Sigmoid colon (tissue), 6 donors: ENCODE measurements at regions not wholly inside any gene's neighbourhood (a gene's known extent, or its start where the extent isn't known, plus 50 kb on each side); places are given as distances from the start of the nearest gene placed in this dataset.

Source experiments
- DNase-seq: peaks from one replicate; pipeline ENCODE4 v3.0.0-alpha.2; 2019
- H3K27ac ChIP-seq, 4 donors: fragments of 200-600 bp; sonication (generic); one replicate each; pipeline ENCODE4 v1.5.1; 2016 to 2019; ENCODE audit warnings: mild to moderate bottlenecking in 1 of 4
- H3K27me3 ChIP-seq, 3 donors: fragments of 200-600 bp; sonication (generic); one replicate each; pipeline ENCODE4 v1.5.1; 2019; ENCODE audit warnings: mild to moderate bottlenecking in 1 of 3
- H3K36me3 ChIP-seq, 4 donors: fragments of 200-600 bp; sonication (generic); one replicate each; pipeline ENCODE4 v1.5.1; 2016 to 2019
- H3K4me1 ChIP-seq, 4 donors: fragments of 200-600 bp; sonication (generic); one replicate each; pipeline ENCODE4 v1.5.1; 2017 to 2019
- H3K4me3 ChIP-seq, 4 donors: fragments of 200-600 bp; sonication (generic); one replicate each; pipeline ENCODE4 v1.5.1; 2017 to 2019; ENCODE audit warnings: mild to moderate bottlenecking in 2 of 4, moderate library complexity in 1 of 4
- H3K9me3 ChIP-seq, 4 donors: fragments of 200-600 bp in 3 of 4; sonication (generic) in 3 of 4; one replicate each; pipeline versions ENCODE4 v1.5.1 to v1.6.1; 2013 to 2019
- EP300 ChIP-seq, 4 donors: sonication (generic); formaldehyde crosslinking; IDR thresholded peaks; one replicate each; pipeline ENCODE4 v1.6.1; 2017; ENCODE audit warnings: antibody characterized with exemption in 4 of 4
- POLR2A ChIP-seq, 2 donors: fragments of 450-650 bp; IDR thresholded peaks; one replicate each; pipeline ENCODE4 v1.6.1; 2016; ENCODE audit warnings: antibody characterized with exemption in 2 of 2, mild to moderate bottlenecking in 2 of 2, moderate library complexity in 2 of 2
- POLR2AphosphoS5 ChIP-seq, 4 donors: sonication (generic); formaldehyde crosslinking; IDR thresholded peaks; one replicate each; pipeline ENCODE4 v1.6.1; 2017; ENCODE audit warnings: antibody characterized with exemption in 4 of 4
- WGBS, 2 donors: extraction: QIAGEN DNeasy Blood & Tissue Kit; methylation state at CpG; one replicate each; pipeline ENCODE4 v1.1.7; 2013; 5-methylcytosine and 5-hydroxymethylcytosine counted together
- intact Hi-C: fragments of 100-400 bp; cut with DNase I; formaldehyde crosslinking; loops from one replicate; pipeline ENCODE4 v1.15.1; 2023
- TF ChIP-seq, protein P1 (sequence below), 4 experiments: fragments of 450-650 bp in 3 of 4; fragments of 200-600 bp in 1 of 4; IDR thresholded peaks; one replicate each; pipeline ENCODE4 v1.5.1; 2016 to 2019; ENCODE audit warnings: antibody characterized with exemption in 4 of 4, mild to moderate bottlenecking in 3 of 4, moderate library complexity in 2 of 4
- donor health status: healthy with polysubstance abuse.
- donor health status: healthy.

DNA sequence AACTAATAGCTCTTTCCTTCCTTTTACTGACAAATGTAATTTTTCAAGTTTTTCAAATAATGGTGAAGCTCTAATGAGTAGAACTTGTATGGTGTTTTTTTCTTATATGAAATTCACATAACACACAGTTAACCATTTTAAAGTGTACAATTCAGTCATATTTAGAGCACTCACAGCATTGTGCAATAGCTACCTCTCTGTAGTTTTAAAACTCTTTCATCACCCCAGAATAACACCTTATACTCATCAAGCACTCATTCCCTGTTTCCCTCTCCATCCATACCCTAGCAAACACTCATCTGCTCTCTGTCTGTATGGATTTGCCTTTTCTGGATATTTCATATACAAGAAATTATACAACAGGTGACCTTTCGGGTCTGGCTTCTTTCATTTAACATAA lies 207.9 kb upstream of the SLC38A2 start:
- no peak overlapping the region for H3K27ac ChIP-seq
- 97 to 99% methylated on average over 1 of the region's 1 CpG for WGBS, 2 donors
- no peaks in the 10 kb centered on the region for H3K36me3 ChIP-seq
- H3K4me1 ChIP-seq, result peaks cover 0 to 11% (median 0%) of the 10 kb centered on the region in 4 donors
- intact Hi-C loops, result no loop called here
- no peak overlapping the region for H3K4me3 ChIP-seq
- no peaks in the 10 kb centered on the region for H3K27me3 ChIP-seq
- DNase-seq, result no peak
- TF ChIP-seq, protein P1, sequence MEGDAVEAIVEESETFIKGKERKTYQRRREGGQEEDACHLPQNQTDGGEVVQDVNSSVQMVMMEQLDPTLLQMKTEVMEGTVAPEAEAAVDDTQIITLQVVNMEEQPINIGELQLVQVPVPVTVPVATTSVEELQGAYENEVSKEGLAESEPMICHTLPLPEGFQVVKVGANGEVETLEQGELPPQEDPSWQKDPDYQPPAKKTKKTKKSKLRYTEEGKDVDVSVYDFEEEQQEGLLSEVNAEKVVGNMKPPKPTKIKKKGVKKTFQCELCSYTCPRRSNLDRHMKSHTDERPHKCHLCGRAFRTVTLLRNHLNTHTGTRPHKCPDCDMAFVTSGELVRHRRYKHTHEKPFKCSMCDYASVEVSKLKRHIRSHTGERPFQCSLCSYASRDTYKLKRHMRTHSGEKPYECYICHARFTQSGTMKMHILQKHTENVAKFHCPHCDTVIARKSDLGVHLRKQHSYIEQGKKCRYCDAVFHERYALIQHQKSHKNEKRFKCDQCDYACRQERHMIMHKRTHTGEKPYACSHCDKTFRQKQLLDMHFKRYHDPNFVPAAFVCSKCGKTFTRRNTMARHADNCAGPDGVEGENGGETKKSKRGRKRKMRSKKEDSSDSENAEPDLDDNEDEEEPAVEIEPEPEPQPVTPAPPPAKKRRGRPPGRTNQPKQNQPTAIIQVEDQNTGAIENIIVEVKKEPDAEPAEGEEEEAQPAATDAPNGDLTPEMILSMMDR (IDR thresholded peaks at IDR 0.05), result no peak
- TF ChIP-seq EP300 (IDR thresholded peaks at IDR 0.05) (no peak), POLR2AphosphoS5 (IDR thresholded peaks at IDR 0.05) (no peak), POLR2A (IDR thresholded peaks at IDR 0.05) (no peak)
- H3K9me3 ChIP-seq, result peaks cover 0 to 4% (median 0%) of the 10 kb centered on the region in 4 donors

DNA sequence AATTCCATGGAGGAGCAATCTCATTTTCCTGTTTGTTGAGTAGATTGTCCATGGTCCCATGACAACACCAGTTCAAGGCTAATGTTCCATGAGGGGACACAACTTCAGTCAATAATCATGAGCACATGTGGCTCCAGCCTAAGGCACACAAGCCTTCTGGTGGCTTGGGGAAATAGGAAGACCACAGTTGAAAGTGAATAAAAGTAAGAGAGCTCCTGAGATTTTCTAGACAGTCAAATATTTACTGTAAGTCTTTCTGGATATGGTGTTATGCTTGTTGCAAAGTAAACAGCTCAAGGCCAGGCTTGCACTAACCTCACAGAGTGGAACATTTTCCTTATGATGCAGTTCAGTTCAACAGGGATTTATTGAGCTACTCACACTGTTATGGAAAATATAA lies 206.9 kb upstream of the SLC38A2 start:
- no peak for TF ChIP-seq EP300 (IDR thresholded peaks at IDR 0.05)
- TF ChIP-seq, protein P1 (IDR thresholded peaks at IDR 0.05), result no peak
- TF ChIP-seq POLR2AphosphoS5 (IDR thresholded peaks at IDR 0.05), result no peak
- TF ChIP-seq POLR2A (IDR thresholded peaks at IDR 0.05), result no peak
- Histone ChIP-seq H3K27ac (no peak overlapping the region), H3K27me3 (no peaks in the 10 kb centered on the region), H3K36me3 (no peaks in the 10 kb centered on the region), H3K4me1 (peaks cover 0 to 11% (median 0%) of the 10 kb centered on the region in 4 donors), H3K4me3 (no peak overlapping the region), H3K9me3 (peaks cover 0 to 4% (median 0%) of the 10 kb centered on the region in 4 donors)
- DNase-seq, result no peak
- intact Hi-C loops, result no loop called here

DNA sequence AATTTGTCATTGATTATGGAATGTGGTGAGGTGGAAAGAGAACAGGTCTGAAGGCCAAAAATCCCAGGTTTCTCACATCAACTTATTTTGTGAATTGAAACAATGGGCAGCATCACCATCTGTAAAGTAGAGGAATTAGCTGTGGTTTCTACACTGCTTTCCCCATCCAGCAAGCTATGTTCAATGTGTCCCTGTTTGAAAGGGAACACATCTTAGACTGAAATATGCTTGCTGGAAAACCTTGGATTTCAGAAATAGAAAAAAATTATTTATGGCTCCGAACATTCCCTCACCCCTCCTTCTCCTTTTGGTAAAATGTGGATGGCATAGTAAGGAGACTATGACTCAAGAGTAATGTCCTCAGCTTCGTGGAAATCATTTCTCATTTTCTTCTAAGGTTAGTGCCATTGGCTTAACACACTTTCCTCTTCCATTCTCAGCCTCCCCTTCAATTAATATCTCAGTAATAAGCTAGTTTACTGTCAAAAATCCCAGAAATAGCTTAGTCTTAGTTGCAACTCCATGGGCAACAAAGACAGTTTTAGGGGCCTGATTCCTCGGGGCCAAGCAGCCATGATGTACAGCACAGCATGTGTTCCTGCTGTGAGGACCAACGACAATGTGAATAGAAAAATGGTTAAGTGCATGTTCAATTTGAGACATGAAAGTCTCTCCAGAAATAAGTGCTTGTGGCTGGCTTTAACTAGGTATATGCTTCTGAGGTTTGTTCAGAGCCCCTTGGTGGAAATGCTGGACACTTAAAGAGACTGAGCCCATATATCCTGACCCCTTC lies 205.8 kb upstream of the SLC38A2 start:
- Histone ChIP-seq H3K9me3 (no peaks in the 10 kb centered on the region), H3K4me3 (no peak overlapping the region), H3K4me1 (peaks cover 0 to 11% (median 0%) of the 10 kb centered on the region in 4 donors), H3K36me3 (no peaks in the 10 kb centered on the region), H3K27ac (peak overlapping the region in 1 of 4 donors; percentile 15), H3K27me3 (no peaks in the 10 kb centered on the region)
- intact Hi-C loops, result no loop called here
- no peak for TF ChIP-seq POLR2A (IDR thresholded peaks at IDR 0.05)
- no peak for TF ChIP-seq POLR2AphosphoS5 (IDR thresholded peaks at IDR 0.05)
- TF ChIP-seq, protein P1 (IDR thresholded peaks at IDR 0.05), result no peak
- no peak for TF ChIP-seq EP300 (IDR thresholded peaks at IDR 0.05)
- DNase-seq, result no peak
- 87 to 90% methylated on average over 4 of the region's 4 CpGs for WGBS, 2 donors

DNA sequence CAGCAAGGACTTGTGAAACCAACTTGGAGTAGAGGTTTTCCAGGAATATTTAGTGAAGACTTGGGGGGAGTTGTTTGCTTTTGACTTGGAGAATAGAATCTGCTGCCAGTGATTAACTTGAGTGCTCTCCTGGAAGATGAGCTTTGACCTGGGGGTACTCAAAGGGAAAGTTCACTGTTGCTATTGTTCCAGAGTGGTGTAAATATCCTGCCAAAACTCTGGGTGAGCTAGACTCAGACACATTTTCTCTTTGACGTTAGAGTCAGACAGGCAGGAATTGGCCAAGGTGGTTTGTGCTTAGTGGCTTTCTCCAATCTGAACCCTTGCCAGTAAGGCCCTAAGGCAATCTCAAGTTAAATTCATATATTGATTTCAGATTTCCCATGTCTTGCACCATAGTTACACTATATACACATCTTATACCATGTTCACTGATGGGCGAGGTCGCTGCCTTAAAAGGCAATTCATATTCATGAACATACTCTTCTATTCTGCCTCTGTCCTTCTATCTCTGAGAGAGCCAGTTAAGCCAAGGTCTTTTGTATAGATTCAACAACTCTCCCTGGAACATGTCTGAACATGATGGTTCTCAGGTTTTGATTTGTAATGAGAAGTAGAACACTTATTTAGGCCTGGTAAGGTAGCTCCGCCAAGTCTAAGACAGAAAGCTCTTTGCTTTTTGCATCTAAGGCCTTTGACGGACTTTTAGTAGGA lies 204.6 kb upstream of the SLC38A2 start:
- Histone ChIP-seq H3K4me1 (peaks cover 0 to 11% (median 0%) of the 10 kb centered on the region in 4 donors), H3K4me3 (no peak overlapping the region), H3K27ac (no peak overlapping the region), H3K9me3 (no peaks in the 10 kb centered on the region), H3K36me3 (no peaks in the 10 kb centered on the region), H3K27me3 (no peaks in the 10 kb centered on the region)
- WGBS, 2 donors, result 90 to 92% methylated on average over 5 of the region's 5 CpGs
- intact Hi-C loops, result no loop called here
- DNase-seq, result no peak
- no peak for TF ChIP-seq POLR2AphosphoS5 (IDR thresholded peaks at IDR 0.05)
- TF ChIP-seq POLR2A (IDR thresholded peaks at IDR 0.05), result no peak
- TF ChIP-seq EP300 (IDR thresholded peaks at IDR 0.05), result no peak
- TF ChIP-seq, protein P1 (IDR thresholded peaks at IDR 0.05), result no peak
